ENCODE measurements at regions not wholly inside any gene's neighbourhood (a gene's known extent, or its start where the extent isn't known, plus 50 kb on each side); places are given as distances from the start of the nearest gene placed in this dataset.

DNA sequence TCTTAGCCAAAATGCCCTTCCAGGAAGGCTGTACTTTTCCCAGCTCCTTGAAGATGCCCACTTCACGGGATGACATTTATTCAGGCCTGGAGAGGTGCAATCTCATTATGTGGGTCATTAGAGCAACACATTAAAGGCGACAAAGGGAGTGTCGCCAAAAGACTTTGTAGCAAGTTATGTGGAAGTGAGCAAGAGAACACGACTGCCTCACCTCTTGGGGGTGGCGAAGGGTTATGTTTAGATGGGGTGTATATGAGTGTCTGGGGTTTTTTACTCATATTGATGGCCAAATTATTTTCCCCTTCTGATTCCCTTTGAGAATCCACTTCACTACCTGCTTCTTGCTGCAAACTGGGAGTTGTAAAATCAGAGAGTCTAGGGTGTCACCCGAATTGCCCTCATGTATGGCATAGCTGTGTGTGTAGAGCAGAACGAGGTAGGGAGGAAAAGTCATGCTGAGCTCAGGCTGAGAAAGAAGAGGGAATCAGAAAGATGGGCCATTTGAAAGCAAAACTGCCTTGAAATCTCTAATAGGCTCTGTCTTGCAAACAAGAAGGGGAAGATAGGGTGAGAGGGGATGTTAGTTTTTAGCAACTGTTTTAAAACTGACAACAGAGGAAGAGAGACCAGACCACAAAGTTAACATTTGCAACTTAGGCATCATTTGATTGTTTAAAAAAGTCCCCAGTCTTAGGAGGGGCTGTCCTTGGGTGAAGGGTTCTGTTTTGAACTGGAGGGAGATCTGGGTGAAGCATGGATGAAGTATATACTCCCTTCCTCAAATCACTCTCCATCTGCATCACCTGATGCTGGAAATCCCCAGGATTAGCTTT is 97.1 kb upstream of the IL12B start:
- H3K27me3 ChIP-seq (ENCODE audit: control insufficient read depth in 2 of 2, insufficient read depth in 2 of 2, low read length in 2 of 2), result no peaks in the 10 kb centered on the region; a peak in 1 of 5 replicates
- H3K36me3 ChIP-seq (ENCODE audit: control insufficient read depth, insufficient read depth, low read length), result no peaks in the 10 kb centered on the region
- no peaks in the 10 kb centered on the region for H4K20me1 ChIP-seq (replicated peaks; ENCODE audit: control insufficient read depth, insufficient read depth, low read length)
- H3K4me1 ChIP-seq (replicated peaks in 1 of 2; ENCODE audit: control insufficient read depth in 2 of 2, insufficient read depth in 2 of 2, low read length in 2 of 2), result no peaks in the 10 kb centered on the region
- FAIRE-seq, result no peak
- in situ Hi-C loops (cut with MboI) (loop anchor here (10.0 kb wide), 1 partner anchor 263 kb away; no protein-coding TSS in a partner anchor), intact Hi-C loops (cut with micrococcal nuclease) (no loop called here)
- no peaks in the 10 kb centered on the region for H3K9me3 ChIP-seq (replicated peaks; ENCODE audit: control insufficient read depth, insufficient read depth, low read depth, low read length)
- H3K79me2 ChIP-seq (ENCODE audit: control insufficient read depth, insufficient read depth, low read length), result no peaks in the 10 kb centered on the region
- ChIA-PET CTCF (ENCODE audit: low intra/inter-chr PET ratio) (no interaction called here), POLR2A (no interaction called here)
- no peak for ATAC-seq
- no peak overlapping the region for H3K9ac ChIP-seq (ENCODE audit: insufficient read depth in 1 of 2, low read depth in 2 of 2, low read length in 2 of 2)
- TF ChIP-seq PURB (CRISPR knock-in tag; IDR thresholded peaks at IDR 0.05; ENCODE audit: low read depth), result no peak
- TF ChIP-seq NFIC (IDR thresholded peaks at IDR 0.05), result no peak
- no peak for TF ChIP-seq CSDE1 (IDR thresholded peaks at IDR 0.05)
- TF ChIP-seq WHSC1 (IDR thresholded peaks at IDR 0.05; ENCODE audit: low read length), result no peak
- no peak for TF ChIP-seq TCF7 (IDR thresholded peaks at IDR 0.05; ENCODE audit: borderline replicate concordance)
- TF ChIP-seq EP300 (IDR thresholded peaks at IDR 0.05; ENCODE audit: low read length), result no peak
- TF ChIP-seq SLC30A9 (CRISPR knock-in tag; IDR thresholded peaks at IDR 0.05), result no peak
- no peak for TF ChIP-seq ARID1B (IDR thresholded peaks at IDR 0.05)
- TF ChIP-seq ZNF79 (CRISPR knock-in tag; IDR thresholded peaks at IDR 0.05; ENCODE audit: low read depth), result no peak
- TF ChIP-seq TRIM28 (IDR thresholded peaks at IDR 0.05), result no peak
- TF ChIP-seq ASH1L (IDR thresholded peaks at IDR 0.05; ENCODE audit: borderline replicate concordance, low read depth, partially characterized antibody), result no peak
- no peak for TF ChIP-seq EZH2 (IDR thresholded peaks at IDR 0.05; ENCODE audit: borderline replicate concordance, low read depth, low read length)
- H2AFZ ChIP-seq (ENCODE audit: low read depth, low read length), result no peak overlapping the region
- BruUV-seq (replicated peaks), result no TSS peak
- DNase-seq (ENCODE audit: extremely low read depth in 1 of 4, low spot score in 3 of 4), result no peak
- 0% methylated on average over 7 of the region's 7 CpGs for whole genome bisulfite sequencing (ENCODE audit: insufficient coverage, low coverage, missing lambda C conversion rate)
- no peaks in the 10 kb centered on the region for H3K9me1 ChIP-seq (ENCODE audit: control insufficient read depth, insufficient read depth, low read length)
- H3K4me3 ChIP-seq, result no peak overlapping the region
- no peak overlapping the region for H3K4me2 ChIP-seq (ENCODE audit: insufficient read depth, low read length)
- H3K27ac ChIP-seq (ENCODE audit: extremely low read depth, low read depth, low read length), result no peak overlapping the region
